ENCODE measurements at regions not wholly inside any gene's neighbourhood (a gene's known extent, or its start where the extent isn't known, plus 50 kb on each side); places are given as distances from the start of the nearest gene placed in this dataset.

DNA sequence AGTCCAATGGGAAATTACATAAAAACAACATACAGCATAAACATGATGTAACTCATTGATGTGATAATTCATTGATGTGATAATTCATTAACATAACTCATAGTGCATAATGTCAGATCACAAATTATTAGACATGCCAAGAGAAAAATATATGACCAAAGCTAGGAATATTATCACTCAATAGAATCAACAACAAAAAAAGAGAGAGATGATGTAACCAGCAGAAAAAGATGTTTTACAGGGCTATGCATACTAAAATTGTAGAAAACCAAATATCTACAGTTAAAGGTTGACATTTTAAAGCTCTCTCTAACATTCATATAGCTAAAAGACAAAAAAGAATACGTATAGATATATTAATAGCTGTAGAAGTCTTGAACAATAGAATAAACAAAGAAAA is 1067.2 kb upstream of the ADGRB3 start:
- H3K36me3 Mint-ChIP-seq: no peaks in the 10 kb centered on the region
- no peak overlapping the region for H3K4me3 Mint-ChIP-seq
- no peaks in the 10 kb centered on the region for H3K4me1 Mint-ChIP-seq
- POLR2A ChIA-PET (ENCODE audit: partially characterized antibody): no interaction called here
- H3K27ac Mint-ChIP-seq: no peak overlapping the region
- H3K27me3 ChIP-seq (ENCODE audit: insufficient read depth, low read length): no peaks in the 10 kb centered on the region
- CTCF ChIA-PET (ENCODE audit: partially characterized antibody): no interaction called here
- H3K9me3 Mint-ChIP-seq: peaks cover 2 to 5% (median 3%) of the 10 kb centered on the region in 8 donors
- H3K4me1 ChIP-seq (ENCODE audit: insufficient read depth, low read length): no peaks in the 10 kb centered on the region
- H3K27ac ChIP-seq (ENCODE audit: low read depth, low read length): no peak overlapping the region
- intact Hi-C loops (cut with micrococcal nuclease): no loop called here
- H3K9me3 ChIP-seq (ENCODE audit: control insufficient read depth in 1 of 2, low read length in 2 of 2): no peaks in the 10 kb centered on the region
- no peak overlapping the region for H3K4me3 ChIP-seq (ENCODE audit: low read length in 2 of 2)
- H3K27me3 Mint-ChIP-seq: no peaks in the 10 kb centered on the region
- no peak for DNase-seq
- H3K36me3 ChIP-seq (ENCODE audit: insufficient read depth, low read length): no peaks in the 10 kb centered on the region

DNA sequence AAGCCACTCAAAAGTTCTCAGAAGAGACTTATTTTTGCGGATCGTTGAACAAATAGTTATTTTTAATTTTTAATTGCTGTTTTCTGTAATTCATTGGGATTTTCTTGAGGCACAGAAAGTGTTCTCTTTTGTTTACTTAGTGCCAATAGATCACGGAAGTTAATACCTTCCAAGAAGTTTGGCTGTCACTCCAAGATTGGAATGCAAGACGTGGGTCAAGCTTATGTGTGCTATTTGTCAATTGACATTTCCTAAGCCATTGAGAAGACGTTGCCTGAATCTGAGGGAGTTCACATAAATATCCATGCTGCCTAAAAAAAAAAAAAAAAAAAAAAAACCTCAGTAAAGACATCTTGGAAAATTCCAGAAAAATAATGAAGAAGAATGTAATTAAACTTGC is 1071.4 kb upstream of the ADGRB3 start:
- H3K4me1 ChIP-seq (ENCODE audit: insufficient read depth, low read length): no peaks in the 10 kb centered on the region
- Mint-ChIP-seq H3K9me3 (peaks cover 0 to 11% (median 6%) of the 10 kb centered on the region in 8 donors), H3K36me3 (no peaks in the 10 kb centered on the region), H3K4me3 (no peak overlapping the region), H3K27ac (no peak overlapping the region), H3K27me3 (no peaks in the 10 kb centered on the region), H3K4me1 (no peaks in the 10 kb centered on the region)
- no peaks in the 10 kb centered on the region for H3K27me3 ChIP-seq (ENCODE audit: insufficient read depth, low read length)
- no peaks in the 10 kb centered on the region for H3K36me3 ChIP-seq (ENCODE audit: insufficient read depth, low read length)
- peaks cover 0 to 3% of the 10 kb centered on the region in 2 donors for H3K9me3 ChIP-seq (ENCODE audit: control insufficient read depth in 1 of 2, low read length in 2 of 2)
- H3K27ac ChIP-seq (ENCODE audit: low read depth, low read length): no peak overlapping the region
- no peak overlapping the region for H3K4me3 ChIP-seq (ENCODE audit: low read length in 2 of 2)
- no peak for DNase-seq
- intact Hi-C loops (cut with micrococcal nuclease): no loop called here
- ChIA-PET CTCF (ENCODE audit: partially characterized antibody) (no interaction called here), POLR2A (ENCODE audit: partially characterized antibody) (no interaction called here)

DNA sequence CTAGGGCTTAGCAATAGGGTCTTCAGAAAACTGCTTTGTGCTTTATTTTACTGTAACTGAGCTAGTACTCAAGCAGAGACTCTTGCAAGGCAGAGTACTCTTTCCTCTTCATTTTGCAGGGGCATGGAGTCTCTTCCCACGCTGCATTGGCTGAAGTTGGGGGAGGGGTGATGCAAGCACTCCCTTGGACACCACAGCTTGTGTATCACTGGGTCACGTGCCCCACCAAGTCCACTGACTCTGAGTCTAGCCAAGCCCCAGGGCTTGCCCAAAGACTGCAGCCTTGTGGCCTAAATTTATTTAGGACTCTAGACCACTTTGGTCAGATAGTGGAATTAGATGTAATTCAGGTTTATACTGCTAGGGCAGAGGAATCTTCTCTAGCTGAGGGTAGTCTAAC is 1075.0 kb upstream of the ADGRB3 start:
- intact Hi-C loops (cut with micrococcal nuclease): no loop called here
- Histone ChIP-seq H3K36me3 (ENCODE audit: insufficient read depth, low read length) (no peaks in the 10 kb centered on the region), H3K4me3 (ENCODE audit: low read length in 2 of 2) (no peak overlapping the region), H3K4me1 (ENCODE audit: insufficient read depth, low read length) (no peaks in the 10 kb centered on the region), H3K9me3 (ENCODE audit: control insufficient read depth in 1 of 2, low read length in 2 of 2) (peaks cover 0 to 3% of the 10 kb centered on the region in 2 donors), H3K27ac (ENCODE audit: low read depth, low read length) (no peak overlapping the region), H3K27me3 (ENCODE audit: insufficient read depth, low read length) (no peaks in the 10 kb centered on the region)
- H3K36me3 Mint-ChIP-seq: no peaks in the 10 kb centered on the region
- ChIA-PET POLR2A (ENCODE audit: partially characterized antibody) (no interaction called here), CTCF (ENCODE audit: partially characterized antibody) (no interaction called here)
- no peak overlapping the region for H3K4me3 Mint-ChIP-seq
- H3K9me3 Mint-ChIP-seq: peaks cover 4 to 24% (median 8%) of the 10 kb centered on the region in 8 donors
- H3K4me1 Mint-ChIP-seq: no peaks in the 10 kb centered on the region
- H3K27me3 Mint-ChIP-seq: no peaks in the 10 kb centered on the region
- H3K27ac Mint-ChIP-seq: no peak overlapping the region
- DNase-seq: no peak

DNA sequence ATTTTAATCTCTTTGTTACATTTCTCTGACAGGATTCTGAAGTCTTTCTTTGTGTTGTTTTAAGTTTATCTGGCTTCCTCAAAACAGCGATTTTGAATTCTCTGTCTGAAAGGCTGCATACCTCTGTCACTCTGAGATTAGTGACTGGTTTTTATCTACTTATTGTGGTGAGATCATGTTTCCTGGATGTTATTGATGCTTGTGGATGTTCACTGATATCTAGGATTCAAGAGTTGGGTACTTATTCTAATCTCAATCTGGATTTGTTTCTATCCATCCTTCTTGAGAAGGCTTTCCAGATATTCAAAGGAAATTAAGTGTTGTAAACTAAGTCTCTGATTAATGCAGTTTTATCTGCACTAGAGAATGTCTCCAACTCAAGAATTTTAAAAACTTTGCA is 1076.1 kb upstream of the ADGRB3 start:
- Histone ChIP-seq H3K4me1 (ENCODE audit: insufficient read depth, low read length) (no peaks in the 10 kb centered on the region), H3K4me3 (ENCODE audit: low read length in 2 of 2) (no peak overlapping the region), H3K9me3 (ENCODE audit: control insufficient read depth in 1 of 2, low read length in 2 of 2) (peaks cover 0 to 3% of the 10 kb centered on the region in 2 donors), H3K27ac (ENCODE audit: low read depth, low read length) (no peak overlapping the region), H3K27me3 (ENCODE audit: insufficient read depth, low read length) (no peaks in the 10 kb centered on the region), H3K36me3 (ENCODE audit: insufficient read depth, low read length) (no peaks in the 10 kb centered on the region)
- Mint-ChIP-seq H3K27me3 (no peaks in the 10 kb centered on the region), H3K27ac (no peak overlapping the region), H3K4me1 (no peaks in the 10 kb centered on the region), H3K36me3 (no peaks in the 10 kb centered on the region), H3K4me3 (no peak overlapping the region), H3K9me3 (peaks cover 4 to 24% (median 8%) of the 10 kb centered on the region in 8 donors)
- no peak for DNase-seq
- CTCF ChIA-PET (ENCODE audit: partially characterized antibody): no interaction called here
- POLR2A ChIA-PET (ENCODE audit: partially characterized antibody): no interaction called here
- intact Hi-C loops (cut with micrococcal nuclease): no loop called here

DNA sequence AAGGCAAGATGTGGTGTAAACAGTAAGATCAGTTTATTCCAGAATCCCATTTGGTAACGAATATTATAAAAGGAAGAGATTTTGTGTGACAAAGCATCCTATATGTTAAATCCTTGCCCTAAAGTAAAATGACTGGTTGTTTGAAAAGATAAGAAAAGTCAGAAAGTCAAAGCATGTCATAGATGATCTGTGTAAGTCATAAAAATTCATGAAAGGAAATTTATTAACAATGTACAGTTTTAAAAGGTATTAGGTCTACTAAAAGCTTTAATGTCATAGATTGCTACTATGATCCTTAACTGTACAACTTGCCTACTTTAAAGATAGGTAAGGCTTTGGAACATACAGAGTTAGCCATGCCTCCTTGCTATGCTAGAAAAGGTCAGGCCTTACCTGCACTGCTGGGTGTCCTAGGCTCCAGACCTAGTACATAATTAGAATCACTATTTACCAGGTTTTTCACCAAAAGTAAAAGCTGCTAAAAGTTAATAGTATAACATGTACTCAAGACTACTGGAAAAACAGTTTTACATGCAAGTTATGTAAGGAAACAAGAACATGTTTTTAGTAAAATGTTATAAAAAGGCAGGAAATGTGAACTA is 1090.1 kb upstream of the ADGRB3 start:
- ChIA-PET POLR2A (ENCODE audit: partially characterized antibody) (no interaction called here), CTCF (ENCODE audit: partially characterized antibody) (no interaction called here)
- Histone ChIP-seq H3K4me1 (ENCODE audit: insufficient read depth, low read length) (no peaks in the 10 kb centered on the region), H3K27ac (ENCODE audit: low read depth, low read length) (no peak overlapping the region), H3K4me3 (ENCODE audit: low read length in 2 of 2) (no peak overlapping the region), H3K9me3 (ENCODE audit: control insufficient read depth in 1 of 2, low read length in 2 of 2) (peaks cover 0 to 4% of the 10 kb centered on the region in 2 donors), H3K36me3 (ENCODE audit: insufficient read depth, low read length) (no peaks in the 10 kb centered on the region), H3K27me3 (ENCODE audit: insufficient read depth, low read length) (no peaks in the 10 kb centered on the region)
- Mint-ChIP-seq H3K36me3 (peaks cover 0 to 2% of the 10 kb centered on the region in 2 donors), H3K9me3 (peaks cover 2 to 27% (median 13%) of the 10 kb centered on the region in 8 donors), H3K27me3 (no peaks in the 10 kb centered on the region), H3K4me3 (no peak overlapping the region), H3K4me1 (no peaks in the 10 kb centered on the region), H3K27ac (no peak overlapping the region)
- intact Hi-C loops (cut with micrococcal nuclease): no loop called here
- DNase-seq: no peak

DNA sequence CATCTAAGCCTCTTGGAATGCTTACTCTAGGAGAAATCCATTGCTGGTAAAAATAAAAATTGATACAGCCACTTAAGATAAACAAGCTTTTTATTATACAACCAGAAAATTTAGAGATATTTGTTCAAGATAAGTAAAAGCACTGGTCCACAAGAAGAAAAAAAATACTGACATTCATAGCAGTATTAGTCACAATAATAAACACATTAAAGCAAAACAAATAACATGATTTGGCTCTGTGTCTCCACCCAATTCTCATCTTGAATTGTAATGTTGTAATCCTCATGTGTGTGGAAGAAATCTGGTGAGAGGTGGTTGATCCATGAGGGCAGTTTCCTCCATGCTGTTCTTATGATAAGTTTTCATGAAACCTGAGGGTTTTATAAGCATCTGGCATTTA is 1093.5 kb upstream of the ADGRB3 start:
- ChIA-PET CTCF (ENCODE audit: partially characterized antibody) (no interaction called here), POLR2A (ENCODE audit: partially characterized antibody) (no interaction called here)
- H3K27ac ChIP-seq (ENCODE audit: low read depth, low read length): no peak overlapping the region
- H3K27me3 ChIP-seq (ENCODE audit: insufficient read depth, low read length): no peaks in the 10 kb centered on the region
- Mint-ChIP-seq H3K4me3 (no peak overlapping the region), H3K36me3 (peaks cover 0 to 2% of the 10 kb centered on the region in 2 donors), H3K27me3 (no peaks in the 10 kb centered on the region), H3K27ac (no peak overlapping the region), H3K4me1 (no peaks in the 10 kb centered on the region), H3K9me3 (peaks cover 1 to 27% (median 14%) of the 10 kb centered on the region in 8 donors)
- no peaks in the 10 kb centered on the region for H3K36me3 ChIP-seq (ENCODE audit: insufficient read depth, low read length)
- H3K4me3 ChIP-seq (ENCODE audit: low read length in 2 of 2): no peak overlapping the region
- intact Hi-C loops (cut with micrococcal nuclease): no loop called here
- H3K9me3 ChIP-seq (ENCODE audit: control insufficient read depth in 1 of 2, low read length in 2 of 2): peaks cover 0 to 9% of the 10 kb centered on the region in 2 donors
- H3K4me1 ChIP-seq (ENCODE audit: insufficient read depth, low read length): no peaks in the 10 kb centered on the region
- no peak for DNase-seq

DNA sequence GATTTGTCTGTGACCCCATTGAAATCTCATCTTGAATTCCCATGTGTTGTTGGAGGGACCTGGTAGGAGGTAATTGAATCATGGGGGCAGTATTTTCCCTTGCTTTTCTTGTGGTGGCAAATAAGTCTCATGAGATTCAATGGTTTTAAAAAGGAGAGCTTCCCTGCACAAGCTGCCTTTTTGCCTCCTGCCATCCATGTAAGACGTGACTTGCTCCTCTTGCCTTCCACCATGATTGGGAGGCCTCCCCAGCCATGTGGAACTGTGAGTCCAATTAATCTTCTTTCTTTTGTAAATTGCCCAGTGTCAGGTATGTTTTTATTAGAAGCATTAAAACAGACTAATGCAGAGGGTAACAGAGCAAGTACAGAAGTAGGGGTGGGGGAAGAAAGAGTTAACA is 1097.0 kb upstream of the ADGRB3 start:
- no peaks in the 10 kb centered on the region for H3K27me3 ChIP-seq (ENCODE audit: insufficient read depth, low read length)
- Mint-ChIP-seq H3K4me3 (no peak overlapping the region), H3K4me1 (no peaks in the 10 kb centered on the region), H3K27ac (no peak overlapping the region), H3K9me3 (peaks cover 3 to 23% (median 8%) of the 10 kb centered on the region in 8 donors), H3K27me3 (no peaks in the 10 kb centered on the region), H3K36me3 (peaks cover 0 to 2% of the 10 kb centered on the region in 2 donors)
- H3K4me3 ChIP-seq (ENCODE audit: low read length in 2 of 2): no peak overlapping the region
- CTCF ChIA-PET (ENCODE audit: partially characterized antibody): no interaction called here
- no peak overlapping the region for H3K27ac ChIP-seq (ENCODE audit: low read depth, low read length)
- H3K9me3 ChIP-seq (ENCODE audit: control insufficient read depth in 1 of 2, low read length in 2 of 2): peaks cover 0 to 7% of the 10 kb centered on the region in 2 donors
- DNase-seq: no peak
- no peaks in the 10 kb centered on the region for H3K36me3 ChIP-seq (ENCODE audit: insufficient read depth, low read length)
- intact Hi-C loops (cut with micrococcal nuclease): no loop called here
- POLR2A ChIA-PET (ENCODE audit: partially characterized antibody): no interaction called here
- H3K4me1 ChIP-seq (ENCODE audit: insufficient read depth, low read length): no peaks in the 10 kb centered on the region

DNA sequence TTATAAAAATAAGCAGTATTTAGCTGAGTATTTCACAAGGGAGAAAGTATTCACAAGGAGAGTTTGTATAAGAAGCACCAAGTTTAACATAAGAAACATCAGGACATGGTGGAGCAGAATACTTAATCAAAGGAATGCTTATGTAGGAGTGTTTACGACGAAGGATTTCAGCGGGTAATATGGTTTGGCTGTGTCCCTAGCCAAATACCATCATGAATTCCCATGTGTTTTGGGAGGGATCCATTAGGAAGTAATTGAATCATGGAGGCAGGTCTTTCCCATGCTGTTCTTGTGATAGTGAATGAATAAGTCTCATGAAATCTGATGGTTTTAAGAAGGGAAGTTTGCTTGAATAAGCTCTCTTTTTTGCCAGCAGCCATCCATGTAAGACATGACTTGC is 1099.1 kb upstream of the ADGRB3 start:
- no peaks in the 10 kb centered on the region for H3K27me3 Mint-ChIP-seq
- intact Hi-C loops (cut with micrococcal nuclease): no loop called here
- no peaks in the 10 kb centered on the region for H3K4me1 ChIP-seq (ENCODE audit: insufficient read depth, low read length)
- no peaks in the 10 kb centered on the region for H3K27me3 ChIP-seq (ENCODE audit: insufficient read depth, low read length)
- H3K4me3 Mint-ChIP-seq: no peak overlapping the region
- no peaks in the 10 kb centered on the region for H3K36me3 Mint-ChIP-seq
- no peak overlapping the region for H3K27ac ChIP-seq (ENCODE audit: low read depth, low read length)
- peaks cover 0 to 4% of the 10 kb centered on the region in 2 donors for H3K9me3 ChIP-seq (ENCODE audit: control insufficient read depth in 1 of 2, low read length in 2 of 2)
- no peak overlapping the region for H3K4me3 ChIP-seq (ENCODE audit: low read length in 2 of 2)
- ChIA-PET CTCF (ENCODE audit: partially characterized antibody) (no interaction called here), POLR2A (ENCODE audit: partially characterized antibody) (no interaction called here)
- no peaks in the 10 kb centered on the region for H3K4me1 Mint-ChIP-seq
- DNase-seq: no peak
- no peak overlapping the region for H3K27ac Mint-ChIP-seq
- H3K9me3 Mint-ChIP-seq: peaks cover 0 to 20% (median 7%) of the 10 kb centered on the region in 8 donors
- H3K36me3 ChIP-seq (ENCODE audit: insufficient read depth, low read length): no peaks in the 10 kb centered on the region
